Keratinocyte (primary cell): ENCODE measurements at regions not wholly inside any gene's neighbourhood (a gene's known extent, or its start where the extent isn't known, plus 50 kb on each side); places are given as distances from the start of the nearest gene placed in this dataset.
A peak's percentile ranks its signal among the peaks of the same experiment; 100 is the strongest.

Source experiments
- DNase-seq: peaks from one replicate; pipeline ENCODE4 v3.0.0-alpha.2; 2011; ENCODE audit warnings: low read depth, missing footprints, low spot score
- FAIRE-seq: peaks from 2 replicates; lab custom pipeline; 2011; peaks lifted over from hg19 to GRCh38; lab: Jason Lieb, UNC
- H2AFZ ChIP-seq: 2 replicates; pipeline ENCODE4 v1.6.0; 2012; ENCODE audit warnings: low read length, control low read depth, inconsistent platforms; ENCODE audit not compliant: control insufficient read depth
- H3K27ac ChIP-seq: 2 replicates; pipeline ENCODE4 v1.5.1; 2011; ENCODE audit warnings: low read length; ENCODE audit not compliant: control insufficient read depth, insufficient read depth
- H3K27me3 ChIP-seq: 3 replicates; pipeline ENCODE4 v1.6.0; 2011; ENCODE audit warnings: low read length; ENCODE audit not compliant: control insufficient read depth, insufficient read depth; ENCODE audit errors: extremely low read depth
- H3K36me3 ChIP-seq, 2 experiments: 2 replicates in 1 of 2; 3 replicates in 1 of 2; pipeline ENCODE4 v1.5.1; 2011; ENCODE audit warnings: low read length in 2 of 2, mild to moderate bottlenecking in 1 of 2; ENCODE audit not compliant: control insufficient read depth in 2 of 2, insufficient read depth in 2 of 2; ENCODE audit errors: extremely low read depth in 1 of 2
- H3K4me1 ChIP-seq: 3 replicates; pipeline ENCODE4 v1.5.1; 2011; ENCODE audit warnings: low read length; ENCODE audit not compliant: control insufficient read depth, insufficient read depth; ENCODE audit errors: extremely low read depth
- H3K4me2 ChIP-seq: 3 replicates; pipeline ENCODE4 v1.6.0; 2011; ENCODE audit warnings: low read depth, low read length; ENCODE audit not compliant: control insufficient read depth, insufficient read depth; ENCODE audit errors: extremely low read depth
- H3K4me3 ChIP-seq, 3 experiments: fragments of 200-600 bp in 1 of 3; sonication (generic) in 1 of 3; 2 replicates in 2 of 3; 3 replicates in 1 of 3; pipeline ENCODE4 v1.5.1; 2011 to 2016; ENCODE audit warnings: low read length in 3 of 3, mild to moderate bottlenecking in 3 of 3, control low read depth in 2 of 3, inconsistent platforms in 1 of 3, low read depth in 1 of 3, mixed read lengths in 1 of 3, mixed run types in 1 of 3, moderate library complexity in 1 of 3; ENCODE audit not compliant: control insufficient read depth in 2 of 3, insufficient read depth in 2 of 3; ENCODE audit errors: extremely low read depth in 1 of 3
- H3K79me2 ChIP-seq: 2 replicates; pipeline ENCODE4 v1.6.0; 2012; ENCODE audit warnings: low read length; ENCODE audit not compliant: control insufficient read depth, insufficient read depth
- H3K9ac ChIP-seq: 3 replicates; pipeline ENCODE4 v1.6.0; 2011; ENCODE audit warnings: low read length; ENCODE audit not compliant: control insufficient read depth, insufficient read depth; ENCODE audit errors: extremely low read depth
- H3K9me1 ChIP-seq: 3 replicates; pipeline ENCODE4 v1.6.0; 2011; ENCODE audit warnings: low read length; ENCODE audit not compliant: control insufficient read depth, insufficient read depth; ENCODE audit errors: extremely low read depth
- H3K9me3 ChIP-seq: 2 replicates; pipeline ENCODE4 v1.5.1; 2012; ENCODE audit warnings: low read depth, low read length; ENCODE audit not compliant: control insufficient read depth
- H4K20me1 ChIP-seq: 3 replicates; pipeline ENCODE4 v1.6.0; 2011; ENCODE audit warnings: low read length; ENCODE audit not compliant: control insufficient read depth, insufficient read depth; ENCODE audit errors: extremely low read depth
- CTCF ChIP-seq, 3 experiments: IDR thresholded peaks in 1 of 3; conservative IDR thresholded peaks in 1 of 3; optimal IDR thresholded peaks in 1 of 3; 2 replicates in 2 of 3; 3 replicates in 1 of 3; pipeline versions ENCODE3 to v1.5.1; 2011; ENCODE audit warnings: low read length in 3 of 3, mild to moderate bottlenecking in 3 of 3, moderate library complexity in 2 of 3, control low read depth in 1 of 3, inconsistent platforms in 1 of 3; ENCODE audit not compliant: insufficient read depth in 2 of 3; ENCODE audit errors: extremely low read depth in 1 of 3
- EZH2 ChIP-seq: IDR thresholded peaks from one replicate; pipeline ENCODE4 v1.6.1; 2012; ENCODE audit warnings: inconsistent platforms, mild to moderate bottlenecking, low read length, moderate library complexity
- dilution Hi-C: fragments of 300-500 bp; cut with MboI; formaldehyde crosslinking; loops from one replicate; pipeline ENCODE4 v1.7.0; 2020; ENCODE audit warnings: low sequenced_read_pairs; ENCODE audit not compliant: extremely low pct_ligation_motif_present

- Histone ChIP-seq H3K4me1 (peaks cover 36% of the 10 kb centered on the region), H3K9me1 (no peaks in the 10 kb centered on the region), H3K9ac (no peak overlapping the region), H4K20me1 (no peaks in the 10 kb centered on the region), H3K4me2 (peak overlapping the region; percentile 57), H3K4me3 (no peak overlapping the region), H3K36me3 (no peaks in the 10 kb centered on the region), H3K27ac (peak overlapping the region; percentile 36), H3K79me2 (no peaks in the 10 kb centered on the region), H2AFZ (peak overlapping the region; percentile 80), H3K9me3 (no peaks in the 10 kb centered on the region), H3K27me3 (no peaks in the 10 kb centered on the region)
- peak; percentile 73 for FAIRE-seq
- DNase-seq = no peak
- TF ChIP-seq EZH2 (no peak), CTCF (optimal IDR thresholded peaks at IDR 0.05 in 1 of 3, IDR thresholded peaks at IDR 0.05 in 1 of 3, conservative IDR thresholded peaks at IDR 0.05 in 1 of 3; ENCODE audit: extremely low read depth in 1 of 3, insufficient read depth in 2 of 3, low read length in 3 of 3) (no peak)
- dilution Hi-C loops = no loop called here
Measured at GRCh38 chr18:41320100-41320499, 634.9 kb upstream of the PIK3C3 start.

- no peak overlapping the region for H3K4me2 ChIP-seq
- no peaks in the 10 kb centered on the region for H3K36me3 ChIP-seq
- no peak overlapping the region for H3K27ac ChIP-seq
- DNase-seq (no peak), FAIRE-seq (no peak)
- no peak for TF ChIP-seq CTCF (optimal IDR thresholded peaks at IDR 0.05 in 1 of 3, IDR thresholded peaks at IDR 0.05 in 1 of 3, conservative IDR thresholded peaks at IDR 0.05 in 1 of 3; ENCODE audit: extremely low read depth in 1 of 3, insufficient read depth in 2 of 3, low read length in 3 of 3)
- no peak for TF ChIP-seq EZH2
- no peak overlapping the region for H3K9ac ChIP-seq
- H3K79me2 ChIP-seq = no peaks in the 10 kb centered on the region
- H3K27me3 ChIP-seq = no peaks in the 10 kb centered on the region
- H2AFZ ChIP-seq = no peak overlapping the region
- no peaks in the 10 kb centered on the region for H3K9me3 ChIP-seq
- H3K4me1 ChIP-seq = peaks cover 8% of the 10 kb centered on the region
- H3K9me1 ChIP-seq = no peaks in the 10 kb centered on the region
- dilution Hi-C loops = no loop called here
- no peaks in the 10 kb centered on the region for H4K20me1 ChIP-seq
- H3K4me3 ChIP-seq = no peak overlapping the region
Measured at GRCh38 chr18:41315134-41315533, 639.9 kb upstream of the PIK3C3 start.
